ENCODE measurements at regions not wholly inside any gene's neighbourhood (a gene's known extent, or its start where the extent isn't known, plus 50 kb on each side); places are given as distances from the start of the nearest gene placed in this dataset.

DNA sequence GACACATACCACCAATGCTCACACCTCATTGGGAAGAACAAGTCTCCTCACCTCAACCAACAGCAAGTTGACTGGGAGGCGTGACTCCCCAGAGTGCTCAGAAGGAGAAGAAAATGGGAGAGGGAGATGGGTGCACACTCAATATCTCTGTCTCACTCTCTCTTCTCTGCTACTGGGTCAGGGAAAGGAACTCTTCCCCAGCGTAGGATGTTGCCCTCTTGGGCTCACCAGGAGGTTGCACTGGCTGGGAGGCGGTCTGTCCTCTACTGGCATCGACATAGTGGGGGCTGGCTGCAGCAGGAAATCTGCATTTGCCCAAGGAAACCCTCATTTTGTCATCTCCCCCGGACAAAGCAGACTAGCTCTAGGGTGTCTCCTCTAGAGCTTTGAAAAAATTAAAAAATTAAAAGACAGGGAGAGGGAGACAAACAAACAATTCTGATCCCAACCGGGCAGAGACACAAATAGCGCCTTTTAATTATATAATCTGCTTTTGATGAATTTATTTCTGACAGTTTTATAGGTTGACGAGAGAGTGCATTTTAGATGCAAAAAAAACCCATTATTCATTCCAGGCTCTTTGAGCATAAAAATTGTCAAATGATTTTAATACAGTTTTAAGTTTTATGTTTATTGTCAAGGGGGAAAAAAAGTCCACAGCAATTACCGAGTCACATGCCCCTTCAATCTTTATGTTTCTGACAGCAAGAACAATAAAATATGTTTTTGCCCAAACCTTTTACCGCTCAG lies 179.3 kb upstream of the MVB12B start:
- in situ Hi-C loops (cut with HindIII; ENCODE audit: low sequenced_read_pairs), result no loop called here

GRCh38 chr9:126147936-126148870 lies 178.4 kb upstream of the MVB12B start:
- DNase-seq (ENCODE audit: low spot score), result no peak
- in situ Hi-C loops (cut with HindIII; ENCODE audit: low sequenced_read_pairs), result no loop called here

More for the DNA sequence above, 179.3 kb upstream of the MVB12B start:
- DNase-seq (ENCODE audit: low spot score), result no peak

DNA sequence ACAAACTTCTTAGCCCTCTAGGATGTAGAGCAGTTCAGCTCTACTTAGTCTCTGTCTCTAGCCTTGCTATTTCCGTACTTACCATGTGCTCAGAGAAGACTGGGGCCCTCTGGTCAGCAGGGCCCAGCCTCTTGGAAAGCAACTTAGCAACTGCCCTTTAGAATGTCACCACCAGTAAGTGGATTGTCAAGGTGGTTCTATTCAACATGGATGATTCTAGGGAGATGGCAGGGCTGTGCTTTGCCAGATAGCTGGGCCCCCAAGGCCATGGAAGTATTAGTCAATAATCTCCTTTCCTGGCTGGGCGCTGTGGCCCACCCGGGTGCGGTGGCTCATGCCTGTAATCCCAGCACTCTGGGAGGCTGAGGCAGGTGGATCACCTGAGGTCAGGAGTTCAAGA lies 177.6 kb upstream of the MVB12B start:
- in situ Hi-C loops (cut with HindIII; ENCODE audit: low sequenced_read_pairs), result no loop called here
- no peak for DNase-seq (ENCODE audit: low spot score)

- in situ Hi-C loops (cut with HindIII; ENCODE audit: low sequenced_read_pairs), result no loop called here
- DNase-seq (ENCODE audit: low spot score), result no peak
These were observed 177.0 kb upstream of the MVB12B start for GRCh38 chr9:126149661-126150060.

DNA sequence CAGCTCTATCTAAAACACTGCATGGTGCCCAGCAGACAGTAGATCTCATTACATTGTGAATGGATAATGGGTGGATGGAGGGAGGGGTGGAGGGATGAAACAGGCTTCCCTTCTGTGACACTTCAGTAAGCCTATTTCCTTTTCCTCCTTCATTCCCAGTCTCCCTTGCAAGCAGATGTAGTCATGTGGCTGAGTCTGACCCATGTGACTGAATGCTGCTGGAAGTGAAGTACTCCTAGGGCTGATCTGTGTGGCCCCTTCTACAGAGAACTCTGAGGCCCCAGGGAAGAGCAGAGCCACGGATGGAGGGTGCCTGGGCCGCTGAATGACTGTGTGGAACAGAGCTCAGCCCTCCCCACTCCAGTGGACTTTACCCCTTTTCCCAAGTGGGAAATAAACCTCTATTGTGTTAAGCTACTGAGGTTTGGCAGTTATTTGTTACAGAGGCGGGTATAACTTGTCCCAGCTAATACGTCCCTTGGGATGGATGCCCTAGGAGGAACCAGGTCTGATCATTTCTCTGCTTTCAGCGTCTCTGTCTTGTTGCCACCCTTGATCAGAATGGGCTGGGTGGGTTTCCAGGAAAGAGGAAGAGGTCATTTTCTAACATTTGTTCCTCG lies 176.1 kb upstream of the MVB12B start:
- no peak for DNase-seq (ENCODE audit: low spot score)
- in situ Hi-C loops (cut with HindIII; ENCODE audit: low sequenced_read_pairs), result no loop called here

- in situ Hi-C loops (cut with HindIII; ENCODE audit: low sequenced_read_pairs), result no loop called here
- no peak for DNase-seq (ENCODE audit: low spot score)
These were observed 175.5 kb upstream of the MVB12B start for GRCh38 chr9:126151031-126151685.

GRCh38 chr9:126151686-126152134 lies 174.9 kb upstream of the MVB12B start:
- in situ Hi-C loops (cut with HindIII; ENCODE audit: low sequenced_read_pairs), result no loop called here
- DNase-seq (ENCODE audit: low spot score), result no peak

- in situ Hi-C loops (cut with HindIII; ENCODE audit: low sequenced_read_pairs), result no loop called here
- DNase-seq (ENCODE audit: low spot score), result no peak
These were observed 173.8 kb upstream of the MVB12B start for GRCh38 chr9:126152622-126153362.

DNA sequence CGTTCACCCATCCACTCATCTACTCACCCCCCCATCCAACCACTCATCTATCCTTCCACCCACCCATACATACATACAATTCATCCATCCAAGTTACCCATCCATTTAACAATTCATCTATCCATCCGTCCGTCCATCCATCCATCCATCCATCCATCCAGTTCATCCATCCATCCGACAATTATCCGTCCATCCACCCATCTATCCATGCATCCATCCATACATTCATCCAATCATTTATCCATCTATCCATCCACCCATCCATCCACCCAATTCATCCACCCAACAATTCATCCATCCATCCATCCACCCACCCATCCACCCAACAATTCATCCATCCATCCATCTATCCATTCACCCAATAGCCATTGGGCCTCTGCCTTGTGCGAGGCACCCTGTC lies 173.2 kb upstream of the MVB12B start:
- DNase-seq (ENCODE audit: low spot score), result no peak
- in situ Hi-C loops (cut with HindIII; ENCODE audit: low sequenced_read_pairs), result no loop called here

- DNase-seq (ENCODE audit: low spot score), result no peak
These were observed 172.3 kb upstream of the MVB12B start for GRCh38 chr9:126154182-126154827.

DNA sequence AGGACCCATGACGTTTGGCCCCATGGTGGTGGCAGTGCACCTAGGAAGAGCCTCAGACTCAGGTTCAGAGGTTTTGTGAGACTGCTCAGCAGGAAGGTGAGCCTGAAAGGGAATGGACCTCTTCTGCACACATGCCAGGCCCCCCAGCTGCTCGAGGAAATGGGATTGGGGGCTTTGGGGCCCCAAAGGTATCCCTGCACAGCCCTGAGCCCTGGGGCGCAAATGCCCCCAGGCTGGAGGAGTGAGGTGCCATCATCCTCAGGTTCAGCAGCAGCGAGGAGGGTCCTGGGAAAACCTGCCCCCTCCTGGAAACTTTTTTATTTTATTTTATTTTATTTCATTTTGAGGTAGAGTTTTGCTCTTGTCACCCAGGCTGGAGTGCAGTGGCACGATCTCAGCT lies 171.8 kb upstream of the MVB12B start:
- DNase-seq (ENCODE audit: low spot score), result no peak
- in situ Hi-C loops (cut with HindIII; ENCODE audit: low sequenced_read_pairs), result no loop called here

More at GRCh38 chr9:126154182-126154827, 172.3 kb upstream of the MVB12B start:
- in situ Hi-C loops (cut with HindIII; ENCODE audit: low sequenced_read_pairs), result no loop called here

DNA sequence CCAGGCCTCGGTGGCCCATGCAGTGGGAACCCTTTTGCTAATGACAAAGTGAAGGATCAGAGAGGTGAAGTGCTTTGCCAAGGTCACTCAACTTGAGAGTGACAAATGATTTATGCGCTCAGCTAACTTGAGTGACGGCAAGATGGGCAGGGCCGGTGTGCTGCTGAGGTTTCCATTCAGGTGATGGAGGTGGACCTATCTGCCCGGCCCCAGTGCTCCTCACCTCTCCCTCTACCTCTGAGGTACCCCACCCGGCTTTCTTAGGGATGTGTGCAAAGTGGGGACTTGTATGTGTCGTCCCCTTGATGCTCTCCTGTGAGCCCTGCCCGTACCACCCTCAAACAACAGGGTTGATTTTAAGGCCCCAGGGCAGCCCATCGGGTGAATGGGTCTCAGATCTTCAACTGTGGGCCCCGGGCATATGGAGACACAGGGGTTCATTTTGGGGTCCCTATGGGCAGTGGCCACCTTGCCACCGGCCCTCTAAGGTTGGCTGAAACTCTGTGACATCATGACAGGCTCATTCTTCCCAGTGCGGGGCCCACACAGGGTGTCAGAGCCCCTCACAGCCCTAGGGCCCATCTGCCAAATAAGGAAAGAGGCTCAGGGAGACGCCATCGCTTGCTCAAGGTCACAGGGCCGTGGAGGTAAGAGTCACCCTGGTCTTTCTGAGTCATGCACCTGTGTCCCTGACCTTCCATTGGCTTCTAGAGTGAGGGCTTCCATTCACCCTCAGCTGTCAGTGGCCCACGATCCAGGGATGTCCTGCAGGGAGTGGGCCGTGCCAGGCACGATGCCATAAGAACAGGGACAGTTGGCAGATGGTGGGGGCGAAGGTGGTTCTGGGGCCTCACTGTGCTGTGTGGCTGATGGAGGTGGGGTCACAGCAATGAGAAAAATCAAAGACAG lies 170.6 kb upstream of the MVB12B start:
- in situ Hi-C loops (cut with HindIII; ENCODE audit: low sequenced_read_pairs), result no loop called here

DNA sequence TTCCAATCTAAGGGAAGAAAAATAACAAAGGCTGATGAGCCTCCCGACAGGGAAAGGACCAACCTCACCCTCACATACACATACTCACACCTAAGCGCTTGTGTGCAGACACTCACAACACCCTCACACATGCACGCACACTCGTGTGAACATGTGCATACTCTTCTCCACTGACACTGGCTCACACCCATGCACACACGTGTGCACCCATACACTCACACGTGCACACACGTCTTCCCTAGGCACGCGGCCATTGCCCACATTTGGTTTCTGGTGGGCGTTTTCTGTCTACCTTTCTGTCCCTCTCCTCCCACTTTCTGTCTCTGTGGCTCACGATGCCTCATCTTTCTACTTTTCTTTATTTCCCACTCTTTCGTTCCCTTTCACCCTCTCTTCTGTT lies 169.7 kb upstream of the MVB12B start:
- in situ Hi-C loops (cut with HindIII; ENCODE audit: low sequenced_read_pairs), result no loop called here
- no peak for DNase-seq (ENCODE audit: low spot score)

More for the DNA sequence above, 170.6 kb upstream of the MVB12B start:
- DNase-seq (ENCODE audit: low spot score), result no peak

GRCh38 chr9:126157423-126157822 lies 169.2 kb upstream of the MVB12B start:
- DNase-seq (ENCODE audit: low spot score), result no peak

GRCh38 chr9:126157826-126158587 lies 168.6 kb upstream of the MVB12B start:
- DNase-seq (ENCODE audit: low spot score), result no peak
- in situ Hi-C loops (cut with HindIII; ENCODE audit: low sequenced_read_pairs), result no loop called here

More at GRCh38 chr9:126157423-126157822, 169.2 kb upstream of the MVB12B start:
- in situ Hi-C loops (cut with HindIII; ENCODE audit: low sequenced_read_pairs), result no loop called here

DNA sequence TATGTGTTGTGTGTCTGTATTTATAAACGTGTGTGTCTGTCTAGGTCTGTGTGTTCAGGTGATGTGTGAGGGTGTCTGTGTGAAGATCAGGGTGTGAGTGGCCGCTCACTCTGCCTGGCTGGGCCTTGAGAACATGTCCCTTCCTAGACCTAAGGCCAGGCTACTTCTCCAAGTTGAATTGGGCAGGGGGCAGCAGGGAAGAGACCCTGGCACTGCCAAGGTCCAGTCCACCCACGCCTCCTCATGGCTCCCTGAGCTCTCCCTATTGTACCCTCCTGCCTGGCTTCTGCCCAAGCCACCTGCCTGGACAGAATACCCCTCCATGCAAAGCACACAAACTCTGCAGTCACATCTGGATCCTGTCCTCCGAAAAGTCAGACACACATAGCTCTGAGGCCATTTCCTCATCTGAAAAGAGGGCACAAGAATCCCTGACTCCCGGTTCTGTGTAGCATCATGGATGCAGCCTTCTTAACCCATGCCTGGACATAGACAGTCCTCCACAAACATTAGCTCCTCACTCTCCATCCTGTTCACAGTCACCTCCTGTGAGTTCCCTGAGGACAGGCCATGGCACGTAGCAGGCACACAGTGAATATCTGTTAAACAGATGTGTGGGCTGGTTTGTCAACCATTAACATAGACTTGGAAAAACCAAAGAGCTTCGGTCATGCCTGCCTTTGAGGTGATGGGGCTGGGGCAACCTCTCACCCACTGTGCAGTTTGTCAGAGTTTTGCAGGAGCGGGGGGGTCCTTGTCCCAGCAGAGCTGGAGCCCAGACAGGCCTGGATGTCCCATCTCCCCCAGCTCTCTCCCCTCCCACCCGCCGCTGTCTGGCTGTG lies 167.8 kb upstream of the MVB12B start:
- no peak for DNase-seq (ENCODE audit: low spot score)
- in situ Hi-C loops (cut with HindIII; ENCODE audit: low sequenced_read_pairs), result no loop called here

All from G401 (cell line).